ENCODE measurements at regions not wholly inside any gene's neighbourhood (a gene's known extent, or its start where the extent isn't known, plus 50 kb on each side); places are given as distances from the start of the nearest gene placed in this dataset.

- no peak for TF ChIP-seq CTCF (IDR thresholded peaks at IDR 0.05; ENCODE audit: low read length)
- no peak for TF ChIP-seq EZH2phosphoT487 (IDR thresholded peaks at IDR 0.05; ENCODE audit: low read length)
- TF ChIP-seq EZH2 (optimal IDR thresholded peaks at IDR 0.05; ENCODE audit: low read depth, low read length): no peak
Measured at GRCh38 chr3:116872688-116873087, 163.1 kb downstream of the TUSC7 start.

Data from MM.1S (cell line).